GM23338 (cell line): ENCODE measurements at regions not wholly inside any gene's neighbourhood (a gene's known extent, or its start where the extent isn't known, plus 50 kb on each side); places are given as distances from the start of the nearest gene placed in this dataset.

ENCODE experiments used
- EZH2 ChIP-seq: fragments of 200-600 bp; sonication (generic); IDR thresholded peaks from one replicate; pipeline ENCODE4 v1.8.0; 2017; ENCODE audit warnings: antibody characterized with exemption, mild to moderate bottlenecking, low read depth; ENCODE audit not compliant: unreplicated experiment
- EZH2phosphoT487 ChIP-seq: fragments of 200-600 bp; sonication (generic); IDR thresholded peaks from one replicate; pipeline ENCODE4 v1.8.1; 2018; ENCODE audit warnings: antibody characterized with exemption; ENCODE audit not compliant: unreplicated experiment
- NANOG ChIP-seq: IDR thresholded peaks from 2 replicates; pipeline ENCODE4 v1.6.1; 2016; ENCODE audit warnings: antibody characterized with exemption, borderline replicate concordance
- POLR2AphosphoS5 ChIP-seq: IDR thresholded peaks from 2 replicates; pipeline ENCODE4 v1.6.1; 2016; ENCODE audit warnings: antibody characterized with exemption, low read depth
- STAT1 ChIP-seq: IDR thresholded peaks from one replicate; pipeline ENCODE4 v1.6.1; 2016; ENCODE audit warnings: antibody characterized with exemption; ENCODE audit not compliant: unreplicated experiment
- ZNF114 ChIP-seq: fragments of 250-450 bp; sonication (Bioruptor Pico); IDR thresholded peaks from 2 replicates; pipeline ENCODE4 v1.5.0; 2020; ENCODE audit warnings: mild to moderate bottlenecking, moderate library complexity
- TF ChIP-seq, protein P1 (sequence below), 2 experiments: fragments of 200-600 bp in 1 of 2; sonication (generic) in 1 of 2; conservative IDR thresholded peaks; 2 replicates each; pipeline versions ENCODE4 v1.5.1 to v1.6.1; 2016 to 2017; ENCODE audit warnings: antibody characterized with exemption in 2 of 2, low read depth in 2 of 2, mild to moderate bottlenecking in 2 of 2, moderate library complexity in 1 of 2
- TF ChIP-seq, protein P2 (sequence below): IDR thresholded peaks from 2 replicates; pipeline ENCODE4 v1.6.1; 2016; ENCODE audit warnings: antibody characterized with exemption
- TF ChIP-seq, protein P3 (sequence below): IDR thresholded peaks from one replicate; pipeline ENCODE4 v1.6.1; 2018; ENCODE audit warnings: antibody characterized with exemption; ENCODE audit not compliant: unreplicated experiment

DNA sequence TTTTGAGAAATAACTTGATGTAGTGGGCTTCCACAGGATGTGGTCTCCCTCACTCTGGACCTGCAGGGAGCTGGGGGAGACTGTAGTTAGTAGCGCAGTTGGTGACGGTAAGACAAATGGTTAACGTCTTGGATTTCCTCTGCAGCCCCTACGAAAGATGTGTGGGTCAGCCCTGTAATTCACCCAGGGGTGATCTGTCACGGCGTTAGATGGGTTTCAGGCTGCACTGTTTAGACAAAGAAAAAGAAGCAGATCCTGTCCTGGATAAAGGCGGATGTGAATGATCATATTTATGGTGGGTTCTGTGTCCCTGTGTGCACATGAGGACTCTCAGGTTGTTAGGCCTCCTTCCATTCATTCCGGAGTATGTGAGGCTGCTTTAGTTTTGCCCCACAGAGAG, 142.0 kb upstream of the SLC28A3 start:
- no peak for TF ChIP-seq POLR2AphosphoS5
- TF ChIP-seq, protein P1, sequence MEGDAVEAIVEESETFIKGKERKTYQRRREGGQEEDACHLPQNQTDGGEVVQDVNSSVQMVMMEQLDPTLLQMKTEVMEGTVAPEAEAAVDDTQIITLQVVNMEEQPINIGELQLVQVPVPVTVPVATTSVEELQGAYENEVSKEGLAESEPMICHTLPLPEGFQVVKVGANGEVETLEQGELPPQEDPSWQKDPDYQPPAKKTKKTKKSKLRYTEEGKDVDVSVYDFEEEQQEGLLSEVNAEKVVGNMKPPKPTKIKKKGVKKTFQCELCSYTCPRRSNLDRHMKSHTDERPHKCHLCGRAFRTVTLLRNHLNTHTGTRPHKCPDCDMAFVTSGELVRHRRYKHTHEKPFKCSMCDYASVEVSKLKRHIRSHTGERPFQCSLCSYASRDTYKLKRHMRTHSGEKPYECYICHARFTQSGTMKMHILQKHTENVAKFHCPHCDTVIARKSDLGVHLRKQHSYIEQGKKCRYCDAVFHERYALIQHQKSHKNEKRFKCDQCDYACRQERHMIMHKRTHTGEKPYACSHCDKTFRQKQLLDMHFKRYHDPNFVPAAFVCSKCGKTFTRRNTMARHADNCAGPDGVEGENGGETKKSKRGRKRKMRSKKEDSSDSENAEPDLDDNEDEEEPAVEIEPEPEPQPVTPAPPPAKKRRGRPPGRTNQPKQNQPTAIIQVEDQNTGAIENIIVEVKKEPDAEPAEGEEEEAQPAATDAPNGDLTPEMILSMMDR (conservative IDR thresholded peaks at IDR 0.05; ENCODE audit: low read depth in 2 of 2) = no peak
- no peak for TF ChIP-seq EZH2
- TF ChIP-seq NANOG = no peak
- TF ChIP-seq STAT1 = no peak
- TF ChIP-seq, protein P2, sequence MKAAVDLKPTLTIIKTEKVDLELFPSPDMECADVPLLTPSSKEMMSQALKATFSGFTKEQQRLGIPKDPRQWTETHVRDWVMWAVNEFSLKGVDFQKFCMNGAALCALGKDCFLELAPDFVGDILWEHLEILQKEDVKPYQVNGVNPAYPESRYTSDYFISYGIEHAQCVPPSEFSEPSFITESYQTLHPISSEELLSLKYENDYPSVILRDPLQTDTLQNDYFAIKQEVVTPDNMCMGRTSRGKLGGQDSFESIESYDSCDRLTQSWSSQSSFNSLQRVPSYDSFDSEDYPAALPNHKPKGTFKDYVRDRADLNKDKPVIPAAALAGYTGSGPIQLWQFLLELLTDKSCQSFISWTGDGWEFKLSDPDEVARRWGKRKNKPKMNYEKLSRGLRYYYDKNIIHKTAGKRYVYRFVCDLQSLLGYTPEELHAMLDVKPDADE = no peak
- no peak for TF ChIP-seq ZNF114 (CRISPR knock-in tag)
- TF ChIP-seq EZH2phosphoT487 = no peak
- TF ChIP-seq, protein P3, sequence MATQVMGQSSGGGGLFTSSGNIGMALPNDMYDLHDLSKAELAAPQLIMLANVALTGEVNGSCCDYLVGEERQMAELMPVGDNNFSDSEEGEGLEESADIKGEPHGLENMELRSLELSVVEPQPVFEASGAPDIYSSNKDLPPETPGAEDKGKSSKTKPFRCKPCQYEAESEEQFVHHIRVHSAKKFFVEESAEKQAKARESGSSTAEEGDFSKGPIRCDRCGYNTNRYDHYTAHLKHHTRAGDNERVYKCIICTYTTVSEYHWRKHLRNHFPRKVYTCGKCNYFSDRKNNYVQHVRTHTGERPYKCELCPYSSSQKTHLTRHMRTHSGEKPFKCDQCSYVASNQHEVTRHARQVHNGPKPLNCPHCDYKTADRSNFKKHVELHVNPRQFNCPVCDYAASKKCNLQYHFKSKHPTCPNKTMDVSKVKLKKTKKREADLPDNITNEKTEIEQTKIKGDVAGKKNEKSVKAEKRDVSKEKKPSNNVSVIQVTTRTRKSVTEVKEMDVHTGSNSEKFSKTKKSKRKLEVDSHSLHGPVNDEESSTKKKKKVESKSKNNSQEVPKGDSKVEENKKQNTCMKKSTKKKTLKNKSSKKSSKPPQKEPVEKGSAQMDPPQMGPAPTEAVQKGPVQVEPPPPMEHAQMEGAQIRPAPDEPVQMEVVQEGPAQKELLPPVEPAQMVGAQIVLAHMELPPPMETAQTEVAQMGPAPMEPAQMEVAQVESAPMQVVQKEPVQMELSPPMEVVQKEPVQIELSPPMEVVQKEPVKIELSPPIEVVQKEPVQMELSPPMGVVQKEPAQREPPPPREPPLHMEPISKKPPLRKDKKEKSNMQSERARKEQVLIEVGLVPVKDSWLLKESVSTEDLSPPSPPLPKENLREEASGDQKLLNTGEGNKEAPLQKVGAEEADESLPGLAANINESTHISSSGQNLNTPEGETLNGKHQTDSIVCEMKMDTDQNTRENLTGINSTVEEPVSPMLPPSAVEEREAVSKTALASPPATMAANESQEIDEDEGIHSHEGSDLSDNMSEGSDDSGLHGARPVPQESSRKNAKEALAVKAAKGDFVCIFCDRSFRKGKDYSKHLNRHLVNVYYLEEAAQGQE = no peak
